Amniotic epithelial cell (primary cell): ENCODE measurements at regions not wholly inside any gene's neighbourhood (a gene's known extent, or its start where the extent isn't known, plus 50 kb on each side); places are given as distances from the start of the nearest gene placed in this dataset.
"Not testable (repeated sequence)": the region's sequence is repeated elsewhere in the genome, so short reads cannot be mapped to it uniquely, and the experiment has no call there.

Experiments
- DNase-seq: peaks from one replicate; pipeline ENCODE4 v3.0.0-alpha.2; 2010; ENCODE audit warnings: low read depth

- no peak for DNase-seq
Observed at GRCh38 chr12:16854465-16854864, 248.5 kb upstream of the LMO3 start.

GRCh38 chr12:16849473-16849872, 243.5 kb upstream of the LMO3 start:
- DNase-seq, result no peak

GRCh38 chr12:16844875-16845274, 238.9 kb upstream of the LMO3 start:
- DNase-seq, result peak; percentile 1

- no peak for DNase-seq
Observed at GRCh38 chr12:16833376-16834015, 227.5 kb upstream of the LMO3 start.

GRCh38 chr12:16828891-16829290, 222.9 kb upstream of the LMO3 start:
- DNase-seq, result no peak

- no peak for DNase-seq
Observed at GRCh38 chr12:16807731-16808130, 201.8 kb upstream of the LMO3 start.

- no peak for DNase-seq
Observed at GRCh38 chr12:16796168-16796567, 190.2 kb upstream of the LMO3 start.

GRCh38 chr12:16789204-16789790, 183.3 kb upstream of the LMO3 start:
- peak; percentile 3 for DNase-seq

- DNase-seq, result no peak
Observed at GRCh38 chr12:16788506-16789203, 182.7 kb upstream of the LMO3 start.

- no peak for DNase-seq
Observed at GRCh38 chr12:16785953-16786352, 180.0 kb upstream of the LMO3 start.

GRCh38 chr12:16785524-16785923, 179.6 kb upstream of the LMO3 start:
- no peak for DNase-seq

- not testable (repeated sequence) for DNase-seq
Observed at GRCh38 chr12:16769129-16769528, 163.2 kb upstream of the LMO3 start.

GRCh38 chr12:16766736-16767135, 160.8 kb upstream of the LMO3 start:
- DNase-seq, result peak; percentile 83

- peak; percentile 71 for DNase-seq
Observed at GRCh38 chr12:16763901-16764300, 157.9 kb upstream of the LMO3 start.

GRCh38 chr12:16756833-16757555, 151.0 kb upstream of the LMO3 start:
- DNase-seq, result no peak

GRCh38 chr12:16730772-16731171, 124.8 kb upstream of the LMO3 start:
- no peak for DNase-seq

- no peak for DNase-seq
Observed at GRCh38 chr12:16726879-16727278, 120.9 kb upstream of the LMO3 start.

- DNase-seq, result no peak
Observed at GRCh38 chr12:16719713-16720416, 113.9 kb upstream of the LMO3 start.

- no peak for DNase-seq
Observed at GRCh38 chr12:16716928-16717327, 111.0 kb upstream of the LMO3 start.

- DNase-seq, result no peak
Observed at GRCh38 chr12:16692099-16692498, 86.1 kb upstream of the LMO3 start.

- DNase-seq, result no peak
Observed at GRCh38 chr12:16691624-16692023, 85.7 kb upstream of the LMO3 start.

- peak; percentile 7 for DNase-seq
Observed at GRCh38 chr12:16688200-16688599, 82.2 kb upstream of the LMO3 start.
